NT2/D1 (cell line): ENCODE measurements at regions not wholly inside any gene's neighbourhood (a gene's known extent, or its start where the extent isn't known, plus 50 kb on each side); places are given as distances from the start of the nearest gene placed in this dataset.

Experiments
- SUZ12 ChIP-seq: IDR thresholded peaks from 2 replicates; pipeline ENCODE4 v1.6.1; 2011; ENCODE audit not compliant: insufficient read length, insufficient read depth; ENCODE audit errors: extremely low read depth
- YY1 ChIP-seq: IDR thresholded peaks from 2 replicates; pipeline ENCODE4 v1.6.1; 2011; ENCODE audit not compliant: insufficient read length, insufficient read depth
- ZNF274 ChIP-seq: IDR thresholded peaks from 2 replicates; pipeline ENCODE4 v1.6.1; 2011; ENCODE audit warnings: mild to moderate bottlenecking, low read depth, low read length

DNA sequence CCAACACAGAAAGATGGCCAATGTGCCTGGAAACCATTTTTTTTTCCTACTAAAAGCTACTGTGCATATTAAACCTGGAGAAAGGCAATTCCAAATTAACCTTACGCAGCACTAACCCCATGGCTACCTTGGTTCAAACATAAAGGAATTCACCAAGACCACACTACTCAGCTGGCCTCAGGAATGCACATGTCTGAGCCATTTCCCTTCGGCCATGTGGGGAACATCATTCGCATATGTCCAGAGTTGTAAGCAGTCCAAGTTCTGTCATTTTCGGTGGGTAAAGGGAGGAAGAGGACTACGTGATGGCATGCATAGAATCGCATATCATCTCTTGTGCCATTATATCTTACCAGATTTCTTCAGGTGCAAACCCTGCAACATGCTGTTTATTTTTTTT lies 175.4 kb downstream of the NTMT2 start:
- TF ChIP-seq ZNF274 = no peak
- no peak for TF ChIP-seq YY1
- TF ChIP-seq SUZ12 = no peak
